ENCODE measurements at regions not wholly inside any gene's neighbourhood (a gene's known extent, or its start where the extent isn't known, plus 50 kb on each side); places are given as distances from the start of the nearest gene placed in this dataset.

- BruUV-seq (replicated peaks) = no TSS peak
Measured at GRCh38 chr1:186577216-186577615, 103.0 kb downstream of the PTGS2 start.

DNA sequence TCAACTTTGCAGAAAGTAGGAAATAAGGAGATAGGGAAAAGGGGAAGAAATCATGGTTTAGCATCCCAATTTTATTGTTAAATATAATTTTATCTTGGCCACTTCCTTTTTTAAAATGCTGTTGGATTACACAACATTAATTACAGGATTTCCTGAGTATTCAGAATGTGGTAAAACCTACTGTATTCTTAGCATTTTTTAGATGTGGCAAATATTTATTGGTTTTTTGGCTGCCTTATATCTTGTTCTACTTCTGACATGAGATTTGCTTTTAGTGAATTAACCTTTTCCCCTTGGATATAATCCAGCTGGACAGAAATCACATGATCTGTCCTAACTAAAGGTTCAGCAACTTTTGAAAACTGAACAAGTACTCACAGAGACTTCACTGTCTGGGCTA, 104.9 kb downstream of the PTGS2 start:
- Histone ChIP-seq H3K9me2 (ENCODE audit: insufficient read depth, low read length) (no peaks in the 10 kb centered on the region), H3K27ac (ENCODE audit: low read depth, low read length, poor library complexity, severe bottlenecking) (no peak overlapping the region), H3K9me3 (ENCODE audit: low read length) (no peaks in the 10 kb centered on the region), H2AFZ (ENCODE audit: low read length) (no peak overlapping the region), H3K4me2 (ENCODE audit: low read length) (no peak overlapping the region), H3K79me2 (ENCODE audit: insufficient read depth, low read depth, low read length) (no peaks in the 10 kb centered on the region), H3K4me1 (ENCODE audit: insufficient read depth, low read length, poor library complexity, severe bottlenecking) (no peaks in the 10 kb centered on the region), H3K36me3 (ENCODE audit: insufficient read depth, low read length) (no peaks in the 10 kb centered on the region), H3K4me3 (ENCODE audit: low read depth, low read length, poor library complexity, severe bottlenecking) (no peak overlapping the region), H4K20me1 (ENCODE audit: insufficient read depth, low read length) (no peaks in the 10 kb centered on the region)
- CTCF ChIA-PET (ENCODE audit: unreplicated experiment) = no interaction called here
- TF ChIP-seq, protein P1, sequence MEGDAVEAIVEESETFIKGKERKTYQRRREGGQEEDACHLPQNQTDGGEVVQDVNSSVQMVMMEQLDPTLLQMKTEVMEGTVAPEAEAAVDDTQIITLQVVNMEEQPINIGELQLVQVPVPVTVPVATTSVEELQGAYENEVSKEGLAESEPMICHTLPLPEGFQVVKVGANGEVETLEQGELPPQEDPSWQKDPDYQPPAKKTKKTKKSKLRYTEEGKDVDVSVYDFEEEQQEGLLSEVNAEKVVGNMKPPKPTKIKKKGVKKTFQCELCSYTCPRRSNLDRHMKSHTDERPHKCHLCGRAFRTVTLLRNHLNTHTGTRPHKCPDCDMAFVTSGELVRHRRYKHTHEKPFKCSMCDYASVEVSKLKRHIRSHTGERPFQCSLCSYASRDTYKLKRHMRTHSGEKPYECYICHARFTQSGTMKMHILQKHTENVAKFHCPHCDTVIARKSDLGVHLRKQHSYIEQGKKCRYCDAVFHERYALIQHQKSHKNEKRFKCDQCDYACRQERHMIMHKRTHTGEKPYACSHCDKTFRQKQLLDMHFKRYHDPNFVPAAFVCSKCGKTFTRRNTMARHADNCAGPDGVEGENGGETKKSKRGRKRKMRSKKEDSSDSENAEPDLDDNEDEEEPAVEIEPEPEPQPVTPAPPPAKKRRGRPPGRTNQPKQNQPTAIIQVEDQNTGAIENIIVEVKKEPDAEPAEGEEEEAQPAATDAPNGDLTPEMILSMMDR (conservative IDR thresholded peaks at IDR 0.05; ENCODE audit: low read length) = no peak
- no peak for TF ChIP-seq EZH2phosphoT487 (IDR thresholded peaks at IDR 0.05; ENCODE audit: borderline replicate concordance, low read depth, low read length)
- no peak for DNase-seq (ENCODE audit: low spot score)
- POLR2A ChIA-PET = no interaction called here
- intact Hi-C loops (cut with micrococcal nuclease; ENCODE audit: unreplicated experiment) = no loop called here
- BruUV-seq (replicated peaks) = no TSS peak

More at GRCh38 chr1:186577216-186577615, 103.0 kb downstream of the PTGS2 start:
- no peaks in the 10 kb centered on the region; the same call in 1 of the 2 replicates for H3K9me2 ChIP-seq (ENCODE audit: insufficient read depth, low read length)
- ChIA-PET POLR2A (no interaction called here), CTCF (ENCODE audit: unreplicated experiment) (no interaction called here)
- TF ChIP-seq EZH2phosphoT487 (IDR thresholded peaks at IDR 0.05; ENCODE audit: borderline replicate concordance, low read depth, low read length) = no peak
- TF ChIP-seq, protein P1 (conservative IDR thresholded peaks at IDR 0.05; ENCODE audit: low read length) = no peak
- H3K4me2 ChIP-seq (ENCODE audit: low read length) = no peak overlapping the region
- H3K4me1 ChIP-seq (ENCODE audit: insufficient read depth, low read length, poor library complexity, severe bottlenecking) = no peaks in the 10 kb centered on the region
- no peaks in the 10 kb centered on the region for H3K9me3 ChIP-seq (ENCODE audit: low read length)
- no peak for DNase-seq (ENCODE audit: low spot score)
- H3K36me3 ChIP-seq (ENCODE audit: insufficient read depth, low read length) = no peaks in the 10 kb centered on the region
- no peaks in the 10 kb centered on the region for H3K79me2 ChIP-seq (ENCODE audit: insufficient read depth, low read depth, low read length)
- H3K4me3 ChIP-seq (ENCODE audit: low read depth, low read length, poor library complexity, severe bottlenecking) = no peak overlapping the region
- H4K20me1 ChIP-seq (ENCODE audit: insufficient read depth, low read length) = no peaks in the 10 kb centered on the region
- intact Hi-C loops (cut with micrococcal nuclease; ENCODE audit: unreplicated experiment) = no loop called here
- no peak overlapping the region for H2AFZ ChIP-seq (ENCODE audit: low read length)
- no peak overlapping the region for H3K27ac ChIP-seq (ENCODE audit: low read depth, low read length, poor library complexity, severe bottlenecking)

- BruUV-seq (replicated peaks) = no TSS peak
- no peak overlapping the region for H3K27ac ChIP-seq (ENCODE audit: low read depth, low read length, poor library complexity, severe bottlenecking)
- H3K9me2 ChIP-seq (ENCODE audit: insufficient read depth, low read length) = no peaks in the 10 kb centered on the region
- no peaks in the 10 kb centered on the region for H3K4me1 ChIP-seq (ENCODE audit: insufficient read depth, low read length, poor library complexity, severe bottlenecking)
- TF ChIP-seq EZH2phosphoT487 (IDR thresholded peaks at IDR 0.05; ENCODE audit: borderline replicate concordance, low read depth, low read length) = no peak
- TF ChIP-seq, protein P1 (conservative IDR thresholded peaks at IDR 0.05; ENCODE audit: low read length) = no peak
- H2AFZ ChIP-seq (ENCODE audit: low read length) = no peak overlapping the region
- H3K4me2 ChIP-seq (ENCODE audit: low read length) = no peak overlapping the region
- H3K36me3 ChIP-seq (ENCODE audit: insufficient read depth, low read length) = no peaks in the 10 kb centered on the region
- no peak overlapping the region for H3K4me3 ChIP-seq (ENCODE audit: low read depth, low read length, poor library complexity, severe bottlenecking)
- H3K9me3 ChIP-seq (ENCODE audit: low read length) = no peaks in the 10 kb centered on the region
- ChIA-PET CTCF (ENCODE audit: unreplicated experiment) (no interaction called here), POLR2A (no interaction called here)
- no peaks in the 10 kb centered on the region for H3K79me2 ChIP-seq (ENCODE audit: insufficient read depth, low read depth, low read length)
- no peaks in the 10 kb centered on the region for H4K20me1 ChIP-seq (ENCODE audit: insufficient read depth, low read length)
- intact Hi-C loops (cut with micrococcal nuclease; ENCODE audit: unreplicated experiment) = no loop called here
- DNase-seq (ENCODE audit: low spot score) = no peak
Measured at GRCh38 chr1:186574926-186575325, 105.3 kb downstream of the PTGS2 start.

Data from OCI-LY7 (cell line).